ENCODE measurements at regions not wholly inside any gene's neighbourhood (a gene's known extent, or its start where the extent isn't known, plus 50 kb on each side); places are given as distances from the start of the nearest gene placed in this dataset.

- Histone ChIP-seq H3F3A (ENCODE audit: insufficient read depth) (no peaks in the 10 kb centered on the region), H3K4me2 (ENCODE audit: low read depth, low read length, poor library complexity, severe bottlenecking) (no peak overlapping the region), H3K36me3 (ENCODE audit: low read length) (no peaks in the 10 kb centered on the region), H3K79me2 (ENCODE audit: insufficient read depth, low read length) (no peaks in the 10 kb centered on the region), H2AFZ (ENCODE audit: low read depth, low read length, severe bottlenecking) (no peak overlapping the region), H3K4me3 (ENCODE audit: insufficient read depth, low read length, poor library complexity, severe bottlenecking) (no peak overlapping the region), H3K9me3 (ENCODE audit: insufficient read depth, low read length) (no peaks in the 10 kb centered on the region), H3K9ac (ENCODE audit: low read length) (no peak overlapping the region), H4K20me1 (ENCODE audit: low read depth, low read length) (no peaks in the 10 kb centered on the region), H3K9me2 (replicated peaks; ENCODE audit: insufficient read depth, low read length) (no peaks in the 10 kb centered on the region), H3K27me3 (ENCODE audit: low read length) (no peaks in the 10 kb centered on the region), H3K27ac (ENCODE audit: low read depth, low read length) (no peak overlapping the region)
- TF ChIP-seq CTCF (IDR thresholded peaks at IDR 0.05; ENCODE audit: insufficient read depth, low read length, poor library complexity, severe bottlenecking) (no peak), EZH2phosphoT487 (conservative IDR thresholded peaks at IDR 0.05; ENCODE audit: low read length) (no peak)
Measured at GRCh38 chr10:81145975-81146374, 608.3 kb downstream of the SH2D4B start.

- H3F3A ChIP-seq (ENCODE audit: insufficient read depth): no peaks in the 10 kb centered on the region
- H3K27me3 ChIP-seq (ENCODE audit: low read length): no peaks in the 10 kb centered on the region
- no peak overlapping the region for H3K27ac ChIP-seq (ENCODE audit: low read depth, low read length)
- no peaks in the 10 kb centered on the region for H3K9me2 ChIP-seq (replicated peaks; ENCODE audit: insufficient read depth, low read length)
- no peaks in the 10 kb centered on the region for H3K79me2 ChIP-seq (ENCODE audit: insufficient read depth, low read length)
- H3K9me3 ChIP-seq (ENCODE audit: insufficient read depth, low read length): no peaks in the 10 kb centered on the region
- no peaks in the 10 kb centered on the region for H3K36me3 ChIP-seq (ENCODE audit: low read length)
- H3K4me2 ChIP-seq (ENCODE audit: low read depth, low read length, poor library complexity, severe bottlenecking): no peak overlapping the region
- H2AFZ ChIP-seq (ENCODE audit: low read depth, low read length, severe bottlenecking): no peak overlapping the region
- H3K9ac ChIP-seq (ENCODE audit: low read length): no peak overlapping the region
- TF ChIP-seq CTCF (IDR thresholded peaks at IDR 0.05; ENCODE audit: insufficient read depth, low read length, poor library complexity, severe bottlenecking) (no peak), EZH2phosphoT487 (conservative IDR thresholded peaks at IDR 0.05; ENCODE audit: low read length) (no peak)
- H4K20me1 ChIP-seq (ENCODE audit: low read depth, low read length): no peaks in the 10 kb centered on the region
- no peak overlapping the region for H3K4me3 ChIP-seq (ENCODE audit: insufficient read depth, low read length, poor library complexity, severe bottlenecking)
Measured at GRCh38 chr10:81146436-81146835, 608.7 kb downstream of the SH2D4B start.

GRCh38 chr10:81152656-81153055 lies 615.0 kb downstream of the SH2D4B start:
- H4K20me1 ChIP-seq (ENCODE audit: low read depth, low read length): no peaks in the 10 kb centered on the region
- TF ChIP-seq CTCF (IDR thresholded peaks at IDR 0.05; ENCODE audit: insufficient read depth, low read length, poor library complexity, severe bottlenecking) (no peak), EZH2phosphoT487 (conservative IDR thresholded peaks at IDR 0.05; ENCODE audit: low read length) (no peak)
- H3K9me2 ChIP-seq (replicated peaks; ENCODE audit: insufficient read depth, low read length): no peaks in the 10 kb centered on the region
- no peak overlapping the region for H3K4me2 ChIP-seq (ENCODE audit: low read depth, low read length, poor library complexity, severe bottlenecking)
- H3K27ac ChIP-seq (ENCODE audit: low read depth, low read length): no peak overlapping the region
- H3K9me3 ChIP-seq (ENCODE audit: insufficient read depth, low read length): no peaks in the 10 kb centered on the region
- no peaks in the 10 kb centered on the region for H3K79me2 ChIP-seq (ENCODE audit: insufficient read depth, low read length)
- H3K9ac ChIP-seq (ENCODE audit: low read length): no peak overlapping the region
- H3F3A ChIP-seq (ENCODE audit: insufficient read depth): no peaks in the 10 kb centered on the region
- H3K4me3 ChIP-seq (ENCODE audit: insufficient read depth, low read length, poor library complexity, severe bottlenecking): no peak overlapping the region
- no peak overlapping the region for H2AFZ ChIP-seq (ENCODE audit: low read depth, low read length, severe bottlenecking)
- H3K36me3 ChIP-seq (ENCODE audit: low read length): no peaks in the 10 kb centered on the region
- H3K27me3 ChIP-seq (ENCODE audit: low read length): no peaks in the 10 kb centered on the region

All from SU-DHL-6 (cell line).